ENCODE measurements at regions not wholly inside any gene's neighbourhood (a gene's known extent, or its start where the extent isn't known, plus 50 kb on each side); places are given as distances from the start of the nearest gene placed in this dataset.

DNA sequence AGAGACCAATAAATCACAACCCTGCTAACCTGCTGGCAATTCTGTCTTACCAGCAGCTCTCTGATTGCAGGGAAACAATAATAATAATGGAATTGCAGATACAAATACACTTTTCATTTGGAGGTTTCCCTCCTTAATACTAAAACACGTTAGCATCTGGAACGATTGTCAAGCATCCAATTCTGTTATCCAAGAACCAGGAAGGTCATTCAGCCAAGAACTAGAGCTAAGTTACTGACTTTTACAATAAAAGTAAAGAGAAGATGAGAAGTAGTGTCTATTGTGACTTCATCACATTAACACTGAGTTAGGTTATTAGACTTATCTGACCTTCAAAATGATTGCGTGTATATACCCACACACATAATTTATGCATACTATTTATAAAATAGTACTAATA is 335.6 kb downstream of the BRINP1 start:
- Histone ChIP-seq H3K27ac (no peak overlapping the region), H3K36me3 (no peaks in the 10 kb centered on the region), H3K4me3 (no peak overlapping the region), H3K27me3 (no peaks in the 10 kb centered on the region), H3K9me3 (no peaks in the 10 kb centered on the region), H3K4me1 (no peaks in the 10 kb centered on the region)
- 64 to 71% methylated on average over 3 of the region's 3 CpGs for WGBS, 2 donors
- no peak for DNase-seq
- TF ChIP-seq POLR2A (IDR thresholded peaks at IDR 0.05) (no peak), POLR2AphosphoS5 (IDR thresholded peaks at IDR 0.05) (no peak), EP300 (IDR thresholded peaks at IDR 0.05) (no peak)
- TF ChIP-seq, protein P1, sequence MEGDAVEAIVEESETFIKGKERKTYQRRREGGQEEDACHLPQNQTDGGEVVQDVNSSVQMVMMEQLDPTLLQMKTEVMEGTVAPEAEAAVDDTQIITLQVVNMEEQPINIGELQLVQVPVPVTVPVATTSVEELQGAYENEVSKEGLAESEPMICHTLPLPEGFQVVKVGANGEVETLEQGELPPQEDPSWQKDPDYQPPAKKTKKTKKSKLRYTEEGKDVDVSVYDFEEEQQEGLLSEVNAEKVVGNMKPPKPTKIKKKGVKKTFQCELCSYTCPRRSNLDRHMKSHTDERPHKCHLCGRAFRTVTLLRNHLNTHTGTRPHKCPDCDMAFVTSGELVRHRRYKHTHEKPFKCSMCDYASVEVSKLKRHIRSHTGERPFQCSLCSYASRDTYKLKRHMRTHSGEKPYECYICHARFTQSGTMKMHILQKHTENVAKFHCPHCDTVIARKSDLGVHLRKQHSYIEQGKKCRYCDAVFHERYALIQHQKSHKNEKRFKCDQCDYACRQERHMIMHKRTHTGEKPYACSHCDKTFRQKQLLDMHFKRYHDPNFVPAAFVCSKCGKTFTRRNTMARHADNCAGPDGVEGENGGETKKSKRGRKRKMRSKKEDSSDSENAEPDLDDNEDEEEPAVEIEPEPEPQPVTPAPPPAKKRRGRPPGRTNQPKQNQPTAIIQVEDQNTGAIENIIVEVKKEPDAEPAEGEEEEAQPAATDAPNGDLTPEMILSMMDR (IDR thresholded peaks at IDR 0.05): no peak
- no peak for ATAC-seq (ENCODE audit: low FRiP score in 2 of 2)

DNA sequence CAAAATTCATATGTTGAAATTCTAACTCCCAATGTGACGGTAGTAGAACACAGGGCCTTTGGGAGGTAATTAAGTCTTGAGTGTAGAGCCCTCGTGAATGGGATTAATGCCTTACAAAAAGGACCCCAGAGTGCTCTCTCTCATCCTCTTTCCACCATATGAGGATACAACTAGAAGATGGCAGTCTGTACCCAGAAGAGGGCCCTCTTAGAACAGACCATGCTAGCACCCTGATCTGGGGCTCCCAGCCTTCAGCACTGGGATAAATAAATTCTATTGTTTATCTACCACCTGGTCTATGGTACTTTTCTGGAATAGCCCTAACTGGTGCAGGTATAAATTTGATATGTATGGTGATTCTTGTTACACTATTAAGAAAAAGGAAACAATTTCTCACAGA is 332.3 kb downstream of the BRINP1 start:
- WGBS, 2 donors: 73 to 87% methylated on average over 2 of the region's 2 CpGs
- no peak for ATAC-seq (ENCODE audit: low FRiP score in 2 of 2)
- Histone ChIP-seq H3K36me3 (no peaks in the 10 kb centered on the region), H3K27ac (no peak overlapping the region), H3K4me3 (no peak overlapping the region), H3K9me3 (no peaks in the 10 kb centered on the region), H3K4me1 (no peaks in the 10 kb centered on the region), H3K27me3 (no peaks in the 10 kb centered on the region)
- TF ChIP-seq POLR2AphosphoS5 (IDR thresholded peaks at IDR 0.05) (no peak), EP300 (IDR thresholded peaks at IDR 0.05) (no peak), POLR2A (IDR thresholded peaks at IDR 0.05) (no peak)
- TF ChIP-seq, protein P1 (IDR thresholded peaks at IDR 0.05): no peak
- DNase-seq: no peak

DNA sequence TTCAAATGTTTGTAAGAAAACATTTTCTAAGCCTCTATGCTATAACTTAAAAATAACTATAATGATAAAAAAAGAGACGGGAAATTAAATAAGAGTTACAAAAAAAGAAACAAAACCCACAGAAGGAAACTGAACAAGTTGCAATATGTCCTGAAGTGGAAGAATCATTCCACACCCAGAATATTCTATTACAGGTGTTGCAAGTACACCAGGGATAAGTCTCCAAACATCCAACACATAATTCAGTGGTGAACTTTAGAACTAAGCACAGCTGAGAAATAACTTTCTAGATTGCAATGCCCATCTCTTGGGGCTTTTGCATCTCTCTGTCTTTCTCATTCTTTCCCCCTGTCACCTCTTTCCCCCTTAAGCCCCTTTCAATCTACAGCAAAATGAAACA is 325.2 kb downstream of the BRINP1 start:
- Histone ChIP-seq H3K4me3 (no peak overlapping the region), H3K36me3 (no peaks in the 10 kb centered on the region), H3K27me3 (no peaks in the 10 kb centered on the region), H3K4me1 (no peaks in the 10 kb centered on the region), H3K27ac (no peak overlapping the region), H3K9me3 (no peaks in the 10 kb centered on the region)
- ATAC-seq (ENCODE audit: low FRiP score in 2 of 2): no peak
- DNase-seq: no peak
- 93 to 97% methylated on average over 1 of the region's 1 CpG for WGBS, 2 donors
- no peak for TF ChIP-seq EP300 (IDR thresholded peaks at IDR 0.05)
- TF ChIP-seq, protein P1 (IDR thresholded peaks at IDR 0.05): no peak
- no peak for TF ChIP-seq POLR2A (IDR thresholded peaks at IDR 0.05)
- no peak for TF ChIP-seq POLR2AphosphoS5 (IDR thresholded peaks at IDR 0.05)

DNA sequence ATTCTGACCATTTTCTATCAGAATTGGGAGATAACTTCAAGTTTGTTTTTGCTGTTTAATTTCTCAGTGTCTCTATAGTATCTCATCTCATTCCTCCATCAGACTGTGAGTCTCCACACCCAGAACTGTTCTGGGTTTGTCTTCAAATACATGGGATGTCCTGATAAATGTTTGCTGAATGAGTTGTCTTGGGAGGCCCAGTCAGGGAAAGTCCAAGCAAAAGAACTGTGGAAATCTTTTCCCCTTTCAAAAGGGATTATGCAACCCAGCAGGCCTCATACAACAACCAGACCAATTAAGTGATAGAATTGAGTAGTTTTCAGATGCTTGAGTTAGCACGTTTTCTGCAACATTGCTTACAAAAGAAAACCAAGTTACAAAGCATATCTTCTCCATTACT is 324.4 kb downstream of the BRINP1 start:
- no peaks in the 10 kb centered on the region for H3K4me1 ChIP-seq
- no peak overlapping the region for H3K4me3 ChIP-seq
- TF ChIP-seq POLR2A (IDR thresholded peaks at IDR 0.05) (no peak), POLR2AphosphoS5 (IDR thresholded peaks at IDR 0.05) (no peak)
- no peaks in the 10 kb centered on the region for H3K36me3 ChIP-seq
- no peaks in the 10 kb centered on the region for H3K27me3 ChIP-seq
- ATAC-seq (ENCODE audit: low FRiP score in 2 of 2): peak in 1 of 2 donors; percentile 53
- no peak overlapping the region for H3K27ac ChIP-seq
- no peak for DNase-seq
- no peaks in the 10 kb centered on the region for H3K9me3 ChIP-seq
- WGBS, 2 donors: 19 to 28% methylated on average over 1 of the region's 1 CpG

DNA sequence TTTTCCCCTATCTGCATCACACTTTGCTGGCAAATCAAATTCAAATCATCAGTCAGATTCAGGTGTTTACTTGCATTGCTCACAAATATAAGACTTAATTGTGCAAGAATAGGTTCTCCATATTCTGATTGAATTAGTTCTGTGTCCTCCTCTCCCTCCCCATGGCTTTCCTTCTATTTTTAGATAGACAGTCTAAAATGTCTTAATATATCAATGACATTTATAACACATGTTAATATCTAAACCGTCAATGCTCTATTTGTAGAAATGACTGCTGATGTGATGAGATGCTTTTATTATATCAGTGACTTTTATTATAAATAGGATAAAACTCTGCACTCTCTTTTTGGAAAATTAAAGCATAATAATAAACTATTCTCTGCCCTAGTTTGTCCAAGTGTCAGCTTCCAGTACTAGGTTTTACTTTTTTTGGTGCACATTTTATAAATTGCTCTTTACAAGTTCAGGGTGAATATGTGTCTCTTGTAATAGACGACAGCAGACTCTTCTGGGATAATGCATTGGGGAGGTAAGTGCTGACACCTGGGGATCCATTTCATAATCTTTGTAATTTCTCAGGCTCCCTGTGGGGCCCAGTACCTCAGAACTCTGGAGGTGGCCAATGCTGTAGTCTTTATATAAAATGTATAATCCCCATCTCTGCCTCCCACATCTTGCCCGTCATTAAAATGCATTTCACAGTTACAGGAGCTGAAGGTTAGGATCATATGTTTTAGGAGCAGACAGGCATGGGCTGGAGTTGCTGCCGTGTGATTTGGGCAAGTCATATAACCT is 321.5 kb downstream of the BRINP1 start:
- 68 to 84% methylated on average over 4 of the region's 4 CpGs for WGBS, 2 donors
- Histone ChIP-seq H3K27me3 (no peaks in the 10 kb centered on the region), H3K4me1 (peaks cover 0 to 4% (median 0%) of the 10 kb centered on the region in 4 donors), H3K4me3 (no peak overlapping the region), H3K27ac (no peak overlapping the region), H3K9me3 (no peaks in the 10 kb centered on the region), H3K36me3 (no peaks in the 10 kb centered on the region)
- TF ChIP-seq POLR2A (IDR thresholded peaks at IDR 0.05): no peak
- no peak for TF ChIP-seq EP300 (IDR thresholded peaks at IDR 0.05)
- no peak for TF ChIP-seq POLR2AphosphoS5 (IDR thresholded peaks at IDR 0.05)
- TF ChIP-seq, protein P1 (IDR thresholded peaks at IDR 0.05): no peak
- DNase-seq (no peak), ATAC-seq (ENCODE audit: low FRiP score in 2 of 2) (no peak)

Data from upper lobe of left lung (tissue), 6 donors.